Parathyroid adenoma (tissue), 2 donors: ENCODE measurements at regions not wholly inside any gene's neighbourhood (a gene's known extent, or its start where the extent isn't known, plus 50 kb on each side); places are given as distances from the start of the nearest gene placed in this dataset.

Experiments used
- H2AFZ ChIP-seq: fragments of 300-600 bp; sonication (generic); one replicate; pipeline ENCODE4 v1.7.0; 2017; ENCODE audit warnings: antibody characterized with exemption, mild to moderate bottlenecking
- H3K27ac ChIP-seq: fragments of 300-600 bp; sonication (generic); one replicate; pipeline ENCODE4 v1.7.0; 2017
- H3K27me3 ChIP-seq: fragments of 300-600 bp; sonication (generic); one replicate; pipeline ENCODE4 v1.7.0; 2017; ENCODE audit warnings: low read length; ENCODE audit not compliant: control insufficient read depth, insufficient read depth
- H3K36me3 ChIP-seq: fragments of 300-600 bp; sonication (generic); one replicate; pipeline ENCODE4 v1.7.0; 2017; ENCODE audit warnings: low read length; ENCODE audit not compliant: control insufficient read depth, insufficient read depth
- H3K4me1 ChIP-seq: fragments of 300-600 bp; sonication (generic); one replicate; pipeline ENCODE4 v1.7.0; 2017; ENCODE audit warnings: control low read depth
- H3K4me2 ChIP-seq: fragments of 300-600 bp; sonication (generic); one replicate; pipeline ENCODE4 v1.7.0; 2017; ENCODE audit warnings: low read length
- H3K4me3 ChIP-seq: fragments of 300-600 bp; sonication (generic); one replicate; pipeline ENCODE4 v1.7.0; 2017; ENCODE audit warnings: low read depth, low read length
- H3K79me2 ChIP-seq: fragments of 300-600 bp; sonication (generic); one replicate; pipeline ENCODE4 v1.7.0; 2017; ENCODE audit warnings: control low read depth
- H3K9ac ChIP-seq: fragments of 300-600 bp; sonication (generic); one replicate; pipeline ENCODE4 v1.7.0; 2017; ENCODE audit warnings: mild to moderate bottlenecking
- H3K9me3 ChIP-seq: fragments of 300-600 bp; sonication (generic); one replicate; pipeline ENCODE4 v1.7.0; 2017; ENCODE audit warnings: low read length; ENCODE audit not compliant: control insufficient read depth
- CTCF ChIP-seq: fragments of 300-600 bp; sonication (generic); IDR thresholded peaks from one replicate; pipeline ENCODE4 v1.7.0; 2017; ENCODE audit warnings: antibody characterized with exemption, mild to moderate bottlenecking
- donor health status: primary hyperparathyroidism.

DNA sequence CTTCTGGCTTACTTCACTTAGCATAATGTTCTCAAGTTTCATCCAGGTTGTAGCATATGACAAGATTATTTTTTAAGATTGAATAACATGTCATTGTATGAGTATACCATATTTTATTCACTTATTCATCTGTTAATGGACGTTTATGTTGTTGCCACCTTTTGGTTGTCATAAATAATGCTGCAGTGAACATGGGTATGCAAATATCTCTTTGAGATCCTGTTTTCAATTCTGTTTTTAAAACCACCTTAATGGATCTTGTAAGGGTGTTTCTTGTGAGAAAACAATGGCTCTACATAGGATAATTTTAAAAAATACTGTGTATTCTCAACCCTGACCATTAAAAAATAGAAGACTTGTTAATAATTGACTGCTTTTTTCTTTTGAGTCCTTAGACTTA is 290.7 kb upstream of the TMEM229A start:
- no peaks in the 10 kb centered on the region for H3K79me2 ChIP-seq
- no peak overlapping the region for H3K4me3 ChIP-seq
- H3K36me3 ChIP-seq = no peaks in the 10 kb centered on the region
- no peak overlapping the region for H3K27ac ChIP-seq
- H3K4me2 ChIP-seq = no peak overlapping the region
- H3K27me3 ChIP-seq = no peaks in the 10 kb centered on the region
- no peak for TF ChIP-seq CTCF
- no peaks in the 10 kb centered on the region for H3K9me3 ChIP-seq
- no peaks in the 10 kb centered on the region for H3K4me1 ChIP-seq
- no peak overlapping the region for H2AFZ ChIP-seq
- H3K9ac ChIP-seq = no peak overlapping the region

- no peaks in the 10 kb centered on the region for H3K27me3 ChIP-seq
- no peaks in the 10 kb centered on the region for H3K4me1 ChIP-seq
- TF ChIP-seq CTCF = no peak
- no peak overlapping the region for H3K27ac ChIP-seq
- no peaks in the 10 kb centered on the region for H3K79me2 ChIP-seq
- no peaks in the 10 kb centered on the region for H3K9me3 ChIP-seq
- H3K36me3 ChIP-seq = no peaks in the 10 kb centered on the region
- no peak overlapping the region for H2AFZ ChIP-seq
- no peak overlapping the region for H3K9ac ChIP-seq
- no peak overlapping the region for H3K4me2 ChIP-seq
- H3K4me3 ChIP-seq = no peak overlapping the region
Observed at GRCh38 chr7:124322561-124322960, 289.7 kb upstream of the TMEM229A start.

- H3K4me2 ChIP-seq = no peak overlapping the region
- H3K36me3 ChIP-seq = no peaks in the 10 kb centered on the region
- H3K9me3 ChIP-seq = no peaks in the 10 kb centered on the region
- H3K4me1 ChIP-seq = no peaks in the 10 kb centered on the region
- no peak overlapping the region for H3K27ac ChIP-seq
- no peaks in the 10 kb centered on the region for H3K79me2 ChIP-seq
- H2AFZ ChIP-seq = no peak overlapping the region
- TF ChIP-seq CTCF = no peak
- H3K27me3 ChIP-seq = no peaks in the 10 kb centered on the region
- H3K4me3 ChIP-seq = no peak overlapping the region
- H3K9ac ChIP-seq = no peak overlapping the region
Observed at GRCh38 chr7:124318721-124319450, 286.0 kb upstream of the TMEM229A start.

DNA sequence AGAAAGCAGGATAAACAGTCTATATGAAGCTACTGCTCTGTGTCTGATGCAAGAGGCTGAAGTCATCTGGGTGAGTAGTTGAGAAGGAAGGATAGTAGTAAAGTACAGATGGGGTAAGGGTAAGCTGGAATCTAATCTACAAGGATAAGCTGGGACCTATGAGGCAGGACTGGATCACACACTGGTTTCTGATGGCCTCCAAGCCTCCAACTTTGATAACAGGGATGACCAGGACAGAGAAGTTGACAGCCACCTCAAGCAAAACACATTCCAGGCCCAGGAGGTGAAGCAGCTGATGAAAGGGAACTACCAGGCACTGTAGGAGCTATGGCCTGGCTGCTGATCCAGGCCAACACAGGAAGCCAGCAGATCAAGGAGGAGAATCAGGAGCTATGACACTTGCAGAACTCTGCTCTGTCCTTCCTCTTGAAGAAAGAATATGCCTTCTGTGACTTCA is 278.1 kb upstream of the TMEM229A start:
- Histone ChIP-seq H3K4me1 (no peaks in the 10 kb centered on the region), H3K9me3 (no peaks in the 10 kb centered on the region), H3K4me3 (no peak overlapping the region), H2AFZ (no peak overlapping the region), H3K9ac (no peak overlapping the region), H3K4me2 (no peak overlapping the region), H3K79me2 (no peaks in the 10 kb centered on the region), H3K27ac (no peak overlapping the region), H3K36me3 (no peaks in the 10 kb centered on the region), H3K27me3 (no peaks in the 10 kb centered on the region)
- no peak for TF ChIP-seq CTCF

- Histone ChIP-seq H3K4me2 (no peak overlapping the region), H3K9ac (no peak overlapping the region), H2AFZ (no peak overlapping the region), H3K9me3 (no peaks in the 10 kb centered on the region), H3K4me1 (no peaks in the 10 kb centered on the region), H3K27ac (no peak overlapping the region), H3K36me3 (no peaks in the 10 kb centered on the region), H3K79me2 (no peaks in the 10 kb centered on the region), H3K27me3 (no peaks in the 10 kb centered on the region), H3K4me3 (no peak overlapping the region)
- no peak for TF ChIP-seq CTCF
Observed at GRCh38 chr7:124308384-124308783, 275.5 kb upstream of the TMEM229A start.
